ENCODE measurements at regions not wholly inside any gene's neighbourhood (a gene's known extent, or its start where the extent isn't known, plus 50 kb on each side); places are given as distances from the start of the nearest gene placed in this dataset.

GRCh38 chr5:37988454-37989046 lies 148.7 kb upstream of the GDNF start:
- TF ChIP-seq CTCF (IDR thresholded peaks at IDR 0.05; ENCODE audit: unreplicated experiment in 3 of 3): no peak

GRCh38 chr5:37984300-37984699 lies 144.5 kb upstream of the GDNF start:
- peaks cover 20% of the 10 kb centered on the region for H3K9me3 Mint-ChIP-seq
- H3K4me1 Mint-ChIP-seq: peaks cover 19% of the 10 kb centered on the region
- H3K27ac Mint-ChIP-seq: no peak overlapping the region
- H3K36me3 Mint-ChIP-seq (ENCODE audit: low read depth): no peaks in the 10 kb centered on the region
- H3K27me3 Mint-ChIP-seq (ENCODE audit: low read depth): peaks cover 10% of the 10 kb centered on the region
- H3K4me3 Mint-ChIP-seq: no peak overlapping the region
- TF ChIP-seq CTCF (IDR thresholded peaks at IDR 0.05; ENCODE audit: unreplicated experiment in 3 of 3): no peak

More at GRCh38 chr5:37988454-37989046, 148.7 kb upstream of the GDNF start:
- Mint-ChIP-seq H3K4me1 (peaks cover 31% of the 10 kb centered on the region), H3K27me3 (ENCODE audit: low read depth) (peaks cover 10% of the 10 kb centered on the region), H3K36me3 (ENCODE audit: low read depth) (no peaks in the 10 kb centered on the region), H3K27ac (peak overlapping the region in 1 of 3 experiments; percentile 11), H3K4me3 (no peak overlapping the region), H3K9me3 (no peaks in the 10 kb centered on the region)

GRCh38 chr5:37983463-37983862 lies 143.6 kb upstream of the GDNF start:
- Mint-ChIP-seq H3K4me3 (no peak overlapping the region), H3K27ac (no peak overlapping the region), H3K36me3 (ENCODE audit: low read depth) (no peaks in the 10 kb centered on the region), H3K4me1 (peaks cover 13% of the 10 kb centered on the region), H3K27me3 (ENCODE audit: low read depth) (peaks cover 10% of the 10 kb centered on the region), H3K9me3 (peaks cover 20% of the 10 kb centered on the region)
- no peak for TF ChIP-seq CTCF (IDR thresholded peaks at IDR 0.05; ENCODE audit: unreplicated experiment in 3 of 3)

- Mint-ChIP-seq H3K9me3 (peaks cover 20% of the 10 kb centered on the region), H3K4me3 (no peak overlapping the region), H3K4me1 (no peaks in the 10 kb centered on the region), H3K27me3 (ENCODE audit: low read depth) (no peaks in the 10 kb centered on the region), H3K36me3 (ENCODE audit: low read depth) (no peaks in the 10 kb centered on the region), H3K27ac (no peak overlapping the region)
- TF ChIP-seq CTCF (IDR thresholded peaks at IDR 0.05; ENCODE audit: unreplicated experiment in 3 of 3): no peak
Observed at GRCh38 chr5:37979559-37979958, 139.7 kb upstream of the GDNF start.

- Mint-ChIP-seq H3K27me3 (ENCODE audit: low read depth) (no peaks in the 10 kb centered on the region), H3K4me1 (no peaks in the 10 kb centered on the region), H3K36me3 (ENCODE audit: low read depth) (no peaks in the 10 kb centered on the region), H3K4me3 (no peak overlapping the region), H3K9me3 (peaks cover 5% of the 10 kb centered on the region), H3K27ac (no peak overlapping the region)
- TF ChIP-seq CTCF (IDR thresholded peaks at IDR 0.05; ENCODE audit: unreplicated experiment in 3 of 3): no peak
Observed at GRCh38 chr5:37975531-37975930, 135.7 kb upstream of the GDNF start.

- Mint-ChIP-seq H3K9me3 (no peaks in the 10 kb centered on the region), H3K27me3 (ENCODE audit: low read depth) (no peaks in the 10 kb centered on the region), H3K27ac (no peak overlapping the region), H3K4me3 (no peak overlapping the region), H3K4me1 (peaks cover 8% of the 10 kb centered on the region), H3K36me3 (ENCODE audit: low read depth) (no peaks in the 10 kb centered on the region)
- no peak for TF ChIP-seq CTCF (IDR thresholded peaks at IDR 0.05; ENCODE audit: unreplicated experiment in 3 of 3)
Observed at GRCh38 chr5:37971483-37972024, 131.7 kb upstream of the GDNF start.

Measured in nephron (organoid).